ENCODE measurements at regions not wholly inside any gene's neighbourhood (a gene's known extent, or its start where the extent isn't known, plus 50 kb on each side); places are given as distances from the start of the nearest gene placed in this dataset.

GRCh38 chr5:89279391-89280036 is 396.5 kb upstream of the MEF2C start:
- no peak for DNase-seq

GRCh38 chr5:89277816-89278215 is 394.8 kb upstream of the MEF2C start:
- DNase-seq, result no peak

GRCh38 chr5:89276566-89277305 is 393.8 kb upstream of the MEF2C start:
- DNase-seq, result no peak

GRCh38 chr5:89275066-89275855 is 392.3 kb upstream of the MEF2C start:
- no peak for DNase-seq

- no peak for DNase-seq
Observed at GRCh38 chr5:89273289-89273688, 390.3 kb upstream of the MEF2C start.

- DNase-seq, result peak in 1 of 56 donors; percentile 0
Observed at GRCh38 chr5:89270901-89271300, 387.9 kb upstream of the MEF2C start.

GRCh38 chr5:89269721-89270120 is 386.7 kb upstream of the MEF2C start:
- DNase-seq, result no peak

- no peak for DNase-seq
Observed at GRCh38 chr5:89268460-89268859, 385.5 kb upstream of the MEF2C start.

GRCh38 chr5:89267788-89268187 is 384.8 kb upstream of the MEF2C start:
- DNase-seq, result no peak

- no peak for DNase-seq
Observed at GRCh38 chr5:89265511-89266179, 382.7 kb upstream of the MEF2C start.

GRCh38 chr5:89263846-89264245 is 380.9 kb upstream of the MEF2C start:
- DNase-seq, result no peak

- DNase-seq, result no peak
Observed at GRCh38 chr5:89262030-89262429, 379.0 kb upstream of the MEF2C start.

- no peak for DNase-seq
Observed at GRCh38 chr5:89260254-89260653, 377.3 kb upstream of the MEF2C start.

- no peak for DNase-seq
Observed at GRCh38 chr5:89255845-89256463, 373.0 kb upstream of the MEF2C start.

- DNase-seq, result no peak
Observed at GRCh38 chr5:89253666-89254352, 370.8 kb upstream of the MEF2C start.

- no peak for DNase-seq
Observed at GRCh38 chr5:89246864-89247263, 363.9 kb upstream of the MEF2C start.

GRCh38 chr5:89246252-89246651 is 363.3 kb upstream of the MEF2C start:
- DNase-seq, result no peak

GRCh38 chr5:89243611-89244010 is 360.6 kb upstream of the MEF2C start:
- no peak for DNase-seq

GRCh38 chr5:89241186-89241585 is 358.2 kb upstream of the MEF2C start:
- no peak for DNase-seq

- no peak for DNase-seq
Observed at GRCh38 chr5:89236900-89237299, 353.9 kb upstream of the MEF2C start.

GRCh38 chr5:89233462-89233861 is 350.5 kb upstream of the MEF2C start:
- DNase-seq, result no peak

Data from nucleus accumbens (tissue), 56 donors.